B cell (primary cell): ENCODE measurements at regions not wholly inside any gene's neighbourhood (a gene's known extent, or its start where the extent isn't known, plus 50 kb on each side); places are given as distances from the start of the nearest gene placed in this dataset.

Experiments
- ATAC-seq: fragments of 200-7000 bp; cut with Tn5 transposase; one replicate; pipeline ENCODE4 v1.10.0; 2021; ENCODE audit warnings: low read depth, mild to moderate bottlenecking, moderate number of reproducible peaks, moderate library complexity
- CTCF ChIA-PET: fragments of 350-600 bp; sonication (Branson Sonifier 250); formaldehyde crosslinking; loops from one replicate; lab custom pipeline; 2021; ENCODE audit warnings: antibody characterized with exemption, inconsistent platforms; lab: Charles Lee
- POLR2A ChIA-PET: fragments of 350-600 bp; sonication (Branson Sonifier 250); formaldehyde crosslinking; loops from one replicate; lab custom pipeline; 2021; ENCODE audit warnings: antibody characterized with exemption; lab: Charles Lee
- DNase-seq: peaks from one replicate; pipeline ENCODE4 v3.0.0; 2013
- H2AFZ ChIP-seq: 2 replicates; pipeline ENCODE4 v1.6.1; 2012; ENCODE audit warnings: mild to moderate bottlenecking, low read depth, low read length; ENCODE audit not compliant: insufficient read depth, poor library complexity, severe bottlenecking
- H3K27ac ChIP-seq, 2 donors: 1 replicate in 1 of 2; 2 replicates in 1 of 2; pipeline ENCODE4 v1.5.1; 2012 to 2013; ENCODE audit warnings: low read length in 2 of 2, mild to moderate bottlenecking in 2 of 2, moderate library complexity in 1 of 2
- H3K27me3 ChIP-seq, 4 experiments: fragments of 200-600 bp in 1 of 4; sonication (generic) in 1 of 4; replicated peaks in 1 of 4; 1 replicate in 2 of 4; 2 replicates in 2 of 4; pipeline versions ENCODE4 v1.6.1 to v1.7.0; 2013 to 2016; ENCODE audit warnings: low read length in 3 of 4, mild to moderate bottlenecking in 2 of 4, mixed read lengths in 1 of 4, moderate library complexity in 1 of 4; ENCODE audit not compliant: insufficient read depth in 4 of 4, control insufficient read depth in 3 of 4; ENCODE audit errors: control extremely low read depth in 1 of 4
- H3K36me3 ChIP-seq, 2 experiments: replicated peaks in 1 of 2; 1 replicate in 1 of 2; 2 replicates in 1 of 2; pipeline versions ENCODE4 v1.6.1 to v1.7.1; 2013; ENCODE audit warnings: low read length in 1 of 2; ENCODE audit not compliant: insufficient read depth in 2 of 2, control insufficient read depth in 1 of 2; ENCODE audit errors: control extremely low read depth in 1 of 2, extremely low read depth in 1 of 2
- H3K4me1 ChIP-seq, 2 donors: fragments of 200-600 bp in 1 of 2; sonication (generic) in 1 of 2; 1 replicate in 1 of 2; 2 replicates in 1 of 2; pipeline versions ENCODE4 v1.5.1 to v1.6.1; 2013 to 2017; ENCODE audit warnings: low read length in 2 of 2; ENCODE audit not compliant: control insufficient read depth in 2 of 2, insufficient read depth in 2 of 2
- H3K4me2 ChIP-seq: replicated peaks from 2 replicates; pipeline ENCODE3; 2012; ENCODE audit warnings: mild to moderate bottlenecking, low read depth, low read length; ENCODE audit not compliant: poor library complexity, severe bottlenecking
- H3K4me3 ChIP-seq, 5 experiments: fragments of 200-600 bp in 1 of 5; sonication (generic) in 1 of 5; 1 replicate in 3 of 5; 2 replicates in 2 of 5; pipeline versions ENCODE4 v1.5.1 to v1.7.0; 2011 to 2016; ENCODE audit warnings: low read length in 4 of 5, mild to moderate bottlenecking in 4 of 5, low read depth in 2 of 5, control low read depth in 1 of 5, moderate library complexity in 1 of 5; ENCODE audit not compliant: insufficient read depth in 1 of 5; ENCODE audit errors: control extremely low read depth in 1 of 5, extremely low read depth in 1 of 5
- H3K79me2 ChIP-seq: fragments of 200-600 bp; sonication (generic); one replicate; pipeline ENCODE4 v1.6.0; 2016; ENCODE audit warnings: low read length; ENCODE audit not compliant: control insufficient read depth, insufficient read depth
- H3K9ac ChIP-seq: fragments of 200-600 bp; sonication (generic); 2 replicates; pipeline ENCODE4 v1.6.1; 2017; ENCODE audit warnings: mild to moderate bottlenecking, low read length, moderate library complexity
- H3K9me3 ChIP-seq, 3 donors: one replicate each; pipeline versions ENCODE4 v1.6.1 to v1.7.1; 2013; ENCODE audit warnings: low read length in 2 of 3; ENCODE audit not compliant: control insufficient read depth in 2 of 3, insufficient read depth in 1 of 3; ENCODE audit errors: control extremely low read depth in 1 of 3
- H4K20me1 ChIP-seq: 2 replicates; pipeline ENCODE4 v1.6.0; 2012; ENCODE audit warnings: mild to moderate bottlenecking, low read length; ENCODE audit not compliant: insufficient read depth, control insufficient read depth, poor library complexity, severe bottlenecking
- H3K27ac Mint-ChIP-seq: one replicate; pipeline ENCODE4 v1.8.0; 2021; ENCODE audit warnings: mixed read lengths
- H3K27me3 Mint-ChIP-seq: one replicate; pipeline ENCODE4 v1.8.0; 2021; ENCODE audit warnings: mixed read lengths
- H3K4me1 Mint-ChIP-seq: one replicate; pipeline ENCODE4 v1.8.0; 2021; ENCODE audit warnings: mixed read lengths
- H3K4me3 Mint-ChIP-seq: one replicate; pipeline ENCODE4 v1.8.0; 2021; ENCODE audit warnings: mixed read lengths
- H3K9me3 Mint-ChIP-seq: one replicate; pipeline ENCODE4 v1.8.0; 2022; ENCODE audit warnings: mixed read lengths; ENCODE audit not compliant: insufficient read depth
- CTCF ChIP-seq: fragments of 200-600 bp; IDR thresholded peaks from one replicate; pipeline ENCODE4 v1.8.0; 2022; ENCODE audit warnings: antibody characterized with exemption, mild to moderate bottlenecking
- EZH2 ChIP-seq: IDR thresholded peaks from 2 replicates; pipeline ENCODE4 v1.6.1; 2012; ENCODE audit warnings: borderline replicate concordance, low read depth, mild to moderate bottlenecking, moderate library complexity, low read length; ENCODE audit not compliant: insufficient read depth, poor library complexity, severe bottlenecking
- WGBS: methylation state at CpG from one replicate; pipeline ENCODE4 v1.1.5; 2013; ENCODE audit warnings: missing lambda C conversion rate; ENCODE audit not compliant: insufficient coverage; 5-methylcytosine and 5-hydroxymethylcytosine counted together
- intact Hi-C: fragments of 100-400 bp; cut with micrococcal nuclease; formaldehyde crosslinking; loops from one replicate; pipeline ENCODE4 v1.10.0; 2022

- WGBS, result 48% methylated on average over 3 of the region's 4 CpGs
- Histone ChIP-seq H3K27ac (no peak overlapping the region), H3K4me2 (no peak overlapping the region), H2AFZ (no peak overlapping the region), H4K20me1 (no peaks in the 10 kb centered on the region), H3K9ac (no peak overlapping the region), H3K27me3 (peaks cover 0 to 6% (median 5%) of the 10 kb centered on the region in 4 experiments), H3K36me3 (no peaks in the 10 kb centered on the region), H3K79me2 (no peaks in the 10 kb centered on the region), H3K4me3 (no peak overlapping the region), H3K4me1 (peaks cover 17 to 20% of the 10 kb centered on the region in 2 donors), H3K9me3 (no peaks in the 10 kb centered on the region)
- POLR2A ChIA-PET, result interaction anchor here (1.1 kb wide), 1 partner anchor 63 kb away, joined by 8 read pairs; no protein-coding TSS in a partner anchor
- intact Hi-C loops, result no loop called here
- no peak for DNase-seq
- no peak overlapping the region for H3K4me3 Mint-ChIP-seq
- no peaks in the 10 kb centered on the region for H3K9me3 Mint-ChIP-seq
- no peak overlapping the region for H3K27ac Mint-ChIP-seq
- no peak for TF ChIP-seq CTCF
- TF ChIP-seq EZH2, result no peak
- CTCF ChIA-PET, result interaction anchor here (0.9 to 7.2 kb wide), 4 partner anchors 13 to 447 kb away, joined by 3 to 53 read pairs (median 4); no protein-coding TSS in a partner anchor
- H3K27me3 Mint-ChIP-seq, result peaks cover 15% of the 10 kb centered on the region
- peaks cover 21% of the 10 kb centered on the region for H3K4me1 Mint-ChIP-seq
- no peak for ATAC-seq
Observed at GRCh38 chr1:172756024-172756423, 97.1 kb downstream of the FASLG start.

DNA sequence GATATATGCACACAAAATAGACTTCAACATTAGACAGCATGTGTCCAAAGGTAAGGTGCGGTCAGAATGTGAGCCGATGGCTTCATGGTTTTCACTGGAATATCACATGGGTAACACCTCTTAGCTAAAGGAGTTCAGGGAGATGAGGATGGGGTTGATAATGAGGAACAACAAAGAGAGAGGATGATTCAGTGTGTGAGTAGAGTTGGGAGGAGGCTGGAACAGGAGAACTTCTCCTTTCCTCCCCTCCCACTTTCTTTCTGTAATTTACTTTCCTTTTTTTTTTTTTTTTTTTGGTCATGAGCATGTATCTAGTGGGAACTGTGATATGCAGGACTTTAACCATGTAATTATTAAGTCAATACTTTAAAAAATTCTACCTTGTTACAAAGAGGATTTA lies 99.4 kb downstream of the FASLG start:
- H3K4me1 Mint-ChIP-seq, result peaks cover 25% of the 10 kb centered on the region

More for the DNA sequence above, 99.4 kb downstream of the FASLG start:
- no peaks in the 10 kb centered on the region for H3K9me3 ChIP-seq
- H3K27me3 Mint-ChIP-seq, result peaks cover 15% of the 10 kb centered on the region
- H3K9ac ChIP-seq, result no peak overlapping the region
- POLR2A ChIA-PET, result no interaction called here
- no peak overlapping the region for H3K27ac Mint-ChIP-seq
- no peaks in the 10 kb centered on the region for H3K9me3 Mint-ChIP-seq
- no peak overlapping the region for H3K27ac ChIP-seq
- H3K27me3 ChIP-seq, result peaks cover 0 to 6% (median 5%) of the 10 kb centered on the region in 4 experiments
- H2AFZ ChIP-seq, result no peak overlapping the region
- H3K36me3 ChIP-seq, result no peaks in the 10 kb centered on the region
- DNase-seq, result no peak
- ATAC-seq, result no peak
- H3K4me2 ChIP-seq, result no peak overlapping the region
- H3K4me3 Mint-ChIP-seq, result no peak overlapping the region
- no CpG with 5 or more reads among the region's 2 CpGs for WGBS
- H3K4me3 ChIP-seq, result no peak overlapping the region
- H3K4me1 ChIP-seq, result peaks cover 17 to 20% of the 10 kb centered on the region in 2 donors
- no peaks in the 10 kb centered on the region for H3K79me2 ChIP-seq
- CTCF ChIA-PET, result interaction anchor here (0.7 to 7.2 kb wide), 3 partner anchors 16 to 114 kb away, joined by 3 to 53 read pairs (median 3); no protein-coding TSS in a partner anchor
- no peak for TF ChIP-seq CTCF
- no peak for TF ChIP-seq EZH2
- H4K20me1 ChIP-seq, result no peaks in the 10 kb centered on the region
- intact Hi-C loops, result no loop called here
